Neural cell (in vitro differentiated cells): ENCODE measurements at regions not wholly inside any gene's neighbourhood (a gene's known extent, or its start where the extent isn't known, plus 50 kb on each side); places are given as distances from the start of the nearest gene placed in this dataset.
A peak's percentile ranks its signal among the peaks of the same experiment; 100 is the strongest.

Experiments
- H2AFZ ChIP-seq: fragments of 200-600, 300-800 bp; sonication (generic), shearing (Covaris generic); 2 replicates; pipeline ENCODE4 v1.6.0; 2014; ENCODE audit warnings: low read depth, mild to moderate bottlenecking, antibody characterized with exemption, low read length, moderate library complexity
- H3F3A ChIP-seq: fragments of 200-600 bp; shearing (Covaris generic); 2 replicates; pipeline ENCODE4 v1.6.1; 2016; ENCODE audit warnings: mild to moderate bottlenecking, moderate library complexity, mixed read lengths, antibody characterized with exemption, low read length; ENCODE audit not compliant: insufficient read depth, poor library complexity, severe bottlenecking
- H3K27ac ChIP-seq: fragments of 200-600, 300-800 bp; sonication (generic), shearing (Covaris generic); 2 replicates; pipeline ENCODE4 v1.5.1; 2014; ENCODE audit warnings: mild to moderate bottlenecking, low read length, moderate library complexity
- H3K27me3 ChIP-seq: fragments of 300-800, 200-600 bp; sonication (generic), shearing (Covaris generic); 2 replicates; pipeline ENCODE4 v1.6.0; 2014; ENCODE audit warnings: mild to moderate bottlenecking, low read depth, low read length, moderate library complexity; ENCODE audit not compliant: insufficient read depth
- H3K36me3 ChIP-seq: fragments of 300-800, 200-600 bp; sonication (generic), shearing (Covaris generic); 2 replicates; pipeline ENCODE4 v1.5.1; 2014; ENCODE audit warnings: mild to moderate bottlenecking, antibody characterized with exemption, low read length, moderate library complexity; ENCODE audit not compliant: insufficient read depth
- H3K4me2 ChIP-seq: fragments of 300-800, 200-600 bp; sonication (generic), shearing (Covaris generic); 2 replicates; pipeline ENCODE4 v1.6.0; 2014; ENCODE audit warnings: mild to moderate bottlenecking, low read length
- H3K4me3 ChIP-seq: fragments of 300-800, 200-600 bp; sonication (generic), shearing (Covaris generic); 2 replicates; pipeline ENCODE4 v1.5.1; 2014; ENCODE audit warnings: mild to moderate bottlenecking, low read length, moderate library complexity
- H3K79me2 ChIP-seq: fragments of 200-600 bp; shearing (Covaris generic); replicated peaks from 2 replicates; pipeline ENCODE4 v1.6.0; 2014; ENCODE audit warnings: mild to moderate bottlenecking, low read length, moderate library complexity; ENCODE audit not compliant: insufficient read depth
- H3K9ac ChIP-seq: fragments of 300-800, 200-600 bp; sonication (generic), shearing (Covaris generic); 2 replicates; pipeline ENCODE4 v1.6.1; 2016; ENCODE audit warnings: mild to moderate bottlenecking, low read length, mixed read lengths
- H3K9me2 ChIP-seq: fragments of 200-600 bp; shearing (Covaris generic); 2 replicates; pipeline ENCODE4 v1.6.1; 2016; ENCODE audit warnings: mild to moderate bottlenecking, low read length, mixed read lengths; ENCODE audit not compliant: insufficient read depth
- H3K9me3 ChIP-seq: fragments of 200-600, 300-800 bp; sonication (generic), shearing (Covaris generic); 2 replicates; pipeline ENCODE4 v1.6.1; 2016; ENCODE audit warnings: mild to moderate bottlenecking, mixed run types, low read length, moderate library complexity, mixed read lengths
- H4K20me1 ChIP-seq: fragments of 200-600 bp; shearing (Covaris generic); 2 replicates; pipeline ENCODE4 v1.6.1; 2016; ENCODE audit warnings: mild to moderate bottlenecking, mixed run types; ENCODE audit not compliant: insufficient read depth
- EP300 ChIP-seq: fragments of 450-650 bp; conservative IDR thresholded peaks from 2 replicates; pipeline ENCODE4 v1.6.1; 2014; ENCODE audit warnings: antibody characterized with exemption, mild to moderate bottlenecking, moderate library complexity; ENCODE audit not compliant: poor library complexity, severe bottlenecking
- EZH2 ChIP-seq: fragments of 200-600, 300-800 bp; shearing (Covaris generic), sonication (generic); IDR thresholded peaks from 2 replicates; pipeline ENCODE4 v1.6.1; 2014; ENCODE audit warnings: antibody characterized with exemption, low read length, borderline replicate concordance, mild to moderate bottlenecking; ENCODE audit not compliant: insufficient read depth, poor library complexity, severe bottlenecking
- MXI1 ChIP-seq: fragments of 450-650 bp; conservative IDR thresholded peaks from 2 replicates; pipeline ENCODE4 v1.6.1; 2014; ENCODE audit warnings: antibody characterized with exemption, mild to moderate bottlenecking; ENCODE audit not compliant: poor library complexity, severe bottlenecking
- POLR2AphosphoS5 ChIP-seq: IDR thresholded peaks from 2 replicates; pipeline ENCODE4 v1.6.1; 2012
- RAD21 ChIP-seq: fragments of 450-650 bp; conservative IDR thresholded peaks from 2 replicates; pipeline ENCODE4 v1.6.1; 2014; ENCODE audit warnings: antibody characterized with exemption, mild to moderate bottlenecking, moderate library complexity
- SMC3 ChIP-seq: fragments of 450-650 bp; conservative IDR thresholded peaks from 2 replicates; pipeline ENCODE4 v1.6.1; 2014; ENCODE audit warnings: antibody characterized with exemption, mild to moderate bottlenecking, moderate library complexity; ENCODE audit not compliant: poor library complexity
- TAF1 ChIP-seq: IDR thresholded peaks from 2 replicates; pipeline ENCODE4 v1.6.1; 2012; ENCODE audit warnings: low read depth
- TF ChIP-seq, protein P1 (sequence below): fragments of 450-650 bp; IDR thresholded peaks from 2 replicates; pipeline ENCODE4 v1.5.1; 2014; ENCODE audit warnings: antibody characterized with exemption, mild to moderate bottlenecking, moderate library complexity; ENCODE audit not compliant: poor library complexity, severe bottlenecking
- TF ChIP-seq, protein P2 (sequence below): IDR thresholded peaks from 2 replicates; pipeline ENCODE4 v1.6.1; 2012; ENCODE audit warnings: borderline replicate concordance

DNA sequence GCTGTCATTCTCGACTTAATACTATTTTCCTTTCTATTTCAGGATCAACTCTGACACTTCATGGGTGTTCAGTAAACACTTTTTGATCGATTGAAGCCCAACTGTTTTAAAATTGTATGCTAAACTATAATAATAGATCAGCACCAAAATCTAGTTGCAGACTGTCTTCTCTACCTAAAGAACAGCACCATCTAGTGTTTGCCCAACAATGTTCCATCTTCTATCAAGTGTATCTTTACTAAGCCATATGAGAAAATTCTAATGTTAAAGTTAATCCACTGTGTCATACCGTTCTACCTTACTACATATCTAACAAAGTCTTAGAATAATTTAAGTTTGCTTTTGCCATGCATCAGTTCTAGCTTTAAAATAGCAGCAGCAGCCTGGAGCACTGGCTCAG is 113.0 kb upstream of the PRDX4 start:
- TF ChIP-seq POLR2AphosphoS5 (no peak), SMC3 (peak; percentile 80), RAD21 (peak; percentile 80)
- TF ChIP-seq, protein P1, sequence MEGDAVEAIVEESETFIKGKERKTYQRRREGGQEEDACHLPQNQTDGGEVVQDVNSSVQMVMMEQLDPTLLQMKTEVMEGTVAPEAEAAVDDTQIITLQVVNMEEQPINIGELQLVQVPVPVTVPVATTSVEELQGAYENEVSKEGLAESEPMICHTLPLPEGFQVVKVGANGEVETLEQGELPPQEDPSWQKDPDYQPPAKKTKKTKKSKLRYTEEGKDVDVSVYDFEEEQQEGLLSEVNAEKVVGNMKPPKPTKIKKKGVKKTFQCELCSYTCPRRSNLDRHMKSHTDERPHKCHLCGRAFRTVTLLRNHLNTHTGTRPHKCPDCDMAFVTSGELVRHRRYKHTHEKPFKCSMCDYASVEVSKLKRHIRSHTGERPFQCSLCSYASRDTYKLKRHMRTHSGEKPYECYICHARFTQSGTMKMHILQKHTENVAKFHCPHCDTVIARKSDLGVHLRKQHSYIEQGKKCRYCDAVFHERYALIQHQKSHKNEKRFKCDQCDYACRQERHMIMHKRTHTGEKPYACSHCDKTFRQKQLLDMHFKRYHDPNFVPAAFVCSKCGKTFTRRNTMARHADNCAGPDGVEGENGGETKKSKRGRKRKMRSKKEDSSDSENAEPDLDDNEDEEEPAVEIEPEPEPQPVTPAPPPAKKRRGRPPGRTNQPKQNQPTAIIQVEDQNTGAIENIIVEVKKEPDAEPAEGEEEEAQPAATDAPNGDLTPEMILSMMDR, result peak; percentile 75
- H3K79me2 ChIP-seq, result no peaks in the 10 kb centered on the region
- no peak overlapping the region for H3K4me3 ChIP-seq
- no peaks in the 10 kb centered on the region for H4K20me1 ChIP-seq
- no peak overlapping the region for H3K9ac ChIP-seq
- no peaks in the 10 kb centered on the region for H3F3A ChIP-seq
- H3K27ac ChIP-seq, result no peak overlapping the region
- H3K36me3 ChIP-seq, result no peaks in the 10 kb centered on the region
- no peak overlapping the region for H3K4me2 ChIP-seq
- H3K9me2 ChIP-seq, result no peaks in the 10 kb centered on the region
- no peaks in the 10 kb centered on the region for H3K27me3 ChIP-seq
- H2AFZ ChIP-seq, result no peak overlapping the region
- H3K9me3 ChIP-seq, result no peaks in the 10 kb centered on the region

DNA sequence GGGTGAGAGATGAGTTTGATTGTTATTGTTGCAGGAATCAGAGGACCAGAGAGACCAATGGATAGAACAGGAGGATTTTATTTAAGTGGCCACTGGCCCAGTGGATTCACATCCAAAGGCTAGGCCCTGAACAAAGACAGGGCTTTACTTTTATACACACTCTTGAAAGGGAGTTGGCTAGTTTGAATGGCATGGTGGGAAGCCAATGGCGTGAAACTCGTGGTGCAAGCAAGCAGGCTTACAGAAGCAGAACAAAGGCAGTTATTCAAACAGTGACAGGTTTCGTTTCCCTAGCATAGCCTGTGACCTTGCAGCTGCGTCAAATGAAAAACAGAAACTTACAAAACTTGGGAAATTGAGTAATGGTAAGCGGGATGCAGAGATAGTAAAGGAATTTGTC is 110.2 kb upstream of the PRDX4 start:
- Histone ChIP-seq H3K9ac (no peak overlapping the region), H3K9me2 (no peaks in the 10 kb centered on the region), H3K36me3 (no peaks in the 10 kb centered on the region), H3K9me3 (no peaks in the 10 kb centered on the region), H4K20me1 (no peaks in the 10 kb centered on the region), H3K79me2 (no peaks in the 10 kb centered on the region), H3K27me3 (no peaks in the 10 kb centered on the region), H3K4me3 (no peak overlapping the region), H3K27ac (no peak overlapping the region), H3K4me2 (no peak overlapping the region), H3F3A (no peaks in the 10 kb centered on the region), H2AFZ (no peak overlapping the region)
- TF ChIP-seq EZH2 (no peak), EP300 (no peak), SMC3 (no peak), MXI1 (no peak), RAD21 (no peak), POLR2AphosphoS5 (no peak), TAF1 (no peak)
- TF ChIP-seq, protein P2, sequence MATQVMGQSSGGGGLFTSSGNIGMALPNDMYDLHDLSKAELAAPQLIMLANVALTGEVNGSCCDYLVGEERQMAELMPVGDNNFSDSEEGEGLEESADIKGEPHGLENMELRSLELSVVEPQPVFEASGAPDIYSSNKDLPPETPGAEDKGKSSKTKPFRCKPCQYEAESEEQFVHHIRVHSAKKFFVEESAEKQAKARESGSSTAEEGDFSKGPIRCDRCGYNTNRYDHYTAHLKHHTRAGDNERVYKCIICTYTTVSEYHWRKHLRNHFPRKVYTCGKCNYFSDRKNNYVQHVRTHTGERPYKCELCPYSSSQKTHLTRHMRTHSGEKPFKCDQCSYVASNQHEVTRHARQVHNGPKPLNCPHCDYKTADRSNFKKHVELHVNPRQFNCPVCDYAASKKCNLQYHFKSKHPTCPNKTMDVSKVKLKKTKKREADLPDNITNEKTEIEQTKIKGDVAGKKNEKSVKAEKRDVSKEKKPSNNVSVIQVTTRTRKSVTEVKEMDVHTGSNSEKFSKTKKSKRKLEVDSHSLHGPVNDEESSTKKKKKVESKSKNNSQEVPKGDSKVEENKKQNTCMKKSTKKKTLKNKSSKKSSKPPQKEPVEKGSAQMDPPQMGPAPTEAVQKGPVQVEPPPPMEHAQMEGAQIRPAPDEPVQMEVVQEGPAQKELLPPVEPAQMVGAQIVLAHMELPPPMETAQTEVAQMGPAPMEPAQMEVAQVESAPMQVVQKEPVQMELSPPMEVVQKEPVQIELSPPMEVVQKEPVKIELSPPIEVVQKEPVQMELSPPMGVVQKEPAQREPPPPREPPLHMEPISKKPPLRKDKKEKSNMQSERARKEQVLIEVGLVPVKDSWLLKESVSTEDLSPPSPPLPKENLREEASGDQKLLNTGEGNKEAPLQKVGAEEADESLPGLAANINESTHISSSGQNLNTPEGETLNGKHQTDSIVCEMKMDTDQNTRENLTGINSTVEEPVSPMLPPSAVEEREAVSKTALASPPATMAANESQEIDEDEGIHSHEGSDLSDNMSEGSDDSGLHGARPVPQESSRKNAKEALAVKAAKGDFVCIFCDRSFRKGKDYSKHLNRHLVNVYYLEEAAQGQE, result no peak
- TF ChIP-seq, protein P1, result no peak
